ENCODE measurements at regions not wholly inside any gene's neighbourhood (a gene's known extent, or its start where the extent isn't known, plus 50 kb on each side); places are given as distances from the start of the nearest gene placed in this dataset.

DNA sequence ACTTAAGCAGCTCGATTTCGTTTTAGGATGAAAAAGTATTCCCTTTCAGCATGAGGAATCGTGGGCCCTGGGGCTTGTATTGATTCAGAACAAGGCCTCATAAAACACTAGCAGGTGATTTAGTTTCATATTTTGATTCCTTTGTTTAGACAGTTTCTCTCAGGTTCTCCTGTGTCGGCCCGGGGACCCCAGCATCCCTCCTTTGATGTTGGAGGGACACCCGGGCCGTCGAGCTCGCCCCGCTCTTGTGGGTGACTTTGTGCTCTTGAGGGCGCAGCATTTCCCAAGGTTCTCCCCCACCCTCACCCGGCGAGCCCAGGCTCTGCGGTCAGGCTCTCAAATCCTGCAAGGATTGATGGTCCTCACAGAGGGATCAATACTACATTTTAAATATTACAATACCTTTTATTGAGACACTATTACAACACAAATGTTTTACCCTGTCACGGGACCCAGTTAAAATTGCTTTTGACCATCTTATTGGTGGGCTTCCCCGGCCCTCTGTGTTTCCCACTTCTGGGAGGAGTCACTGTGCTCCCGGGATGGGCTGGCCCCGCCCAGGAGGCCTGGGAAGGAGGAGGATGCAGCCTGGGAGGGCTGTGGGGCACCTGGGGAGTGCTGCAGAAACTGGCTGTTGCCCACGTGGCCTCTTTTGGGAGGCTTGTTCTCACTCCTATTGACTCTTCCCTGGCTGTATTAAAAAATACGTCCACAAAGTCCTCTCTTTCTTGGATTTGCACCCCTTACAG, 222.6 kb downstream of the INSIG2 start:
- no peak overlapping the region for H3K4me3 ChIP-seq (ENCODE audit: low read length, poor library complexity, severe bottlenecking)
- TF ChIP-seq, protein P1, sequence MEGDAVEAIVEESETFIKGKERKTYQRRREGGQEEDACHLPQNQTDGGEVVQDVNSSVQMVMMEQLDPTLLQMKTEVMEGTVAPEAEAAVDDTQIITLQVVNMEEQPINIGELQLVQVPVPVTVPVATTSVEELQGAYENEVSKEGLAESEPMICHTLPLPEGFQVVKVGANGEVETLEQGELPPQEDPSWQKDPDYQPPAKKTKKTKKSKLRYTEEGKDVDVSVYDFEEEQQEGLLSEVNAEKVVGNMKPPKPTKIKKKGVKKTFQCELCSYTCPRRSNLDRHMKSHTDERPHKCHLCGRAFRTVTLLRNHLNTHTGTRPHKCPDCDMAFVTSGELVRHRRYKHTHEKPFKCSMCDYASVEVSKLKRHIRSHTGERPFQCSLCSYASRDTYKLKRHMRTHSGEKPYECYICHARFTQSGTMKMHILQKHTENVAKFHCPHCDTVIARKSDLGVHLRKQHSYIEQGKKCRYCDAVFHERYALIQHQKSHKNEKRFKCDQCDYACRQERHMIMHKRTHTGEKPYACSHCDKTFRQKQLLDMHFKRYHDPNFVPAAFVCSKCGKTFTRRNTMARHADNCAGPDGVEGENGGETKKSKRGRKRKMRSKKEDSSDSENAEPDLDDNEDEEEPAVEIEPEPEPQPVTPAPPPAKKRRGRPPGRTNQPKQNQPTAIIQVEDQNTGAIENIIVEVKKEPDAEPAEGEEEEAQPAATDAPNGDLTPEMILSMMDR (conservative IDR thresholded peaks at IDR 0.05; ENCODE audit: low read length) = no peak
- TF ChIP-seq EZH2phosphoT487 (IDR thresholded peaks at IDR 0.05; ENCODE audit: borderline replicate concordance) = no peak

DNA sequence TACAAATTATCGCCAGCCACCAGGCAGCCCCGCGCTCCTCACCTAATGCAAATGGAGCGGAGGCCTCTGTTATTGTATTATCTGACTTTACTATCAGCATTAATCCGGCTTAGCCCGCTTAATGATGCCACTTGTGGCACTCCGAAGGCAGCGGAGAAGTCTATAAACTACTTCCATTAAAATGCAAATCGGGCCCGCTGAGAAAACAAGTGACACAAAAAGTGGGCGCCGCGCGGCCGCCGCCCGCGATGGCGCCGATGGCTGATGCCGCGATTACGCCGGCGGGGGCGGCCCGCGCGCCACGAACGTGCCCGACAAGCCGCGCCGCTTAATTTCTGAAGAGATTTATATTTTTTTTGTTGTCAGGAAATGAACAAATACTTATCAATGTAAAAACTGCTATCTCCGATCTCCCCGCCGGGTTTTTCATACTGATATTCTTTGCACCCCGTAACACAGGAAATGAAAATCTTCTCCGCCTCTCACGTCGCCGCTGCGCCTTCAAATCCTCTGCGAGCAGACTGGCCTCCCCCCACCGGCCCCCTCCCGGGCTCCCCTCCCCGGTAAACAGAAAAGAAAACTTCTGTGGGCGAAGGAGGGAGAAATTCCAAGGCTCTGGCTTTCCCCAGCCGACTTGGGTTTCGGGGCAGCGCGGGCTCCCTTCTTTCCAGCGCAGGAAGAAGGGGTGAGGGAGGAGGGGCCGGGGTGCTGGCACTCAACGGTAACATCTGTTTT, 221.8 kb downstream of the INSIG2 start:
- Histone ChIP-seq H3K79me2 (ENCODE audit: insufficient read depth, low read length) (no peaks in the 10 kb centered on the region), H3K36me3 (ENCODE audit: insufficient read depth, low read length) (no peaks in the 10 kb centered on the region), H4K20me1 (ENCODE audit: insufficient read depth, low read length, poor library complexity, severe bottlenecking) (no peaks in the 10 kb centered on the region), H3K9me3 (ENCODE audit: insufficient read depth, low read depth, low read length) (no peaks in the 10 kb centered on the region), H3K9ac (ENCODE audit: low read depth, low read length, poor library complexity, severe bottlenecking) (no peak overlapping the region), H3F3A (ENCODE audit: low read depth) (no peaks in the 10 kb centered on the region), H2AFZ (ENCODE audit: low read length) (no peak overlapping the region), H3K27me3 (ENCODE audit: insufficient read depth, low read length, poor library complexity, severe bottlenecking) (no peaks in the 10 kb centered on the region), H3K4me1 (ENCODE audit: insufficient read depth, low read length, poor library complexity, severe bottlenecking) (no peaks in the 10 kb centered on the region), H3K4me3 (ENCODE audit: low read length, poor library complexity, severe bottlenecking) (no peak overlapping the region), H3K9me2 (replicated peaks; ENCODE audit: low read depth, low read length) (no peaks in the 10 kb centered on the region), H3K4me2 (ENCODE audit: low read depth, low read length, poor library complexity, severe bottlenecking) (no peak overlapping the region)
- no peak for TF ChIP-seq EZH2phosphoT487 (IDR thresholded peaks at IDR 0.05; ENCODE audit: borderline replicate concordance)
- TF ChIP-seq, protein P1 (conservative IDR thresholded peaks at IDR 0.05; ENCODE audit: low read length) = no peak

More for the DNA sequence above, 222.6 kb downstream of the INSIG2 start:
- Histone ChIP-seq H3F3A (ENCODE audit: low read depth) (no peaks in the 10 kb centered on the region), H3K4me1 (ENCODE audit: insufficient read depth, low read length, poor library complexity, severe bottlenecking) (no peaks in the 10 kb centered on the region), H3K4me2 (ENCODE audit: low read depth, low read length, poor library complexity, severe bottlenecking) (no peak overlapping the region), H3K9ac (ENCODE audit: low read depth, low read length, poor library complexity, severe bottlenecking) (no peak overlapping the region), H3K9me3 (ENCODE audit: insufficient read depth, low read depth, low read length) (no peaks in the 10 kb centered on the region), H3K79me2 (ENCODE audit: insufficient read depth, low read length) (no peaks in the 10 kb centered on the region), H3K27me3 (ENCODE audit: insufficient read depth, low read length, poor library complexity, severe bottlenecking) (no peaks in the 10 kb centered on the region), H3K9me2 (replicated peaks; ENCODE audit: low read depth, low read length) (no peaks in the 10 kb centered on the region), H3K36me3 (ENCODE audit: insufficient read depth, low read length) (no peaks in the 10 kb centered on the region), H4K20me1 (ENCODE audit: insufficient read depth, low read length, poor library complexity, severe bottlenecking) (no peaks in the 10 kb centered on the region), H2AFZ (ENCODE audit: low read length) (no peak overlapping the region)

DNA sequence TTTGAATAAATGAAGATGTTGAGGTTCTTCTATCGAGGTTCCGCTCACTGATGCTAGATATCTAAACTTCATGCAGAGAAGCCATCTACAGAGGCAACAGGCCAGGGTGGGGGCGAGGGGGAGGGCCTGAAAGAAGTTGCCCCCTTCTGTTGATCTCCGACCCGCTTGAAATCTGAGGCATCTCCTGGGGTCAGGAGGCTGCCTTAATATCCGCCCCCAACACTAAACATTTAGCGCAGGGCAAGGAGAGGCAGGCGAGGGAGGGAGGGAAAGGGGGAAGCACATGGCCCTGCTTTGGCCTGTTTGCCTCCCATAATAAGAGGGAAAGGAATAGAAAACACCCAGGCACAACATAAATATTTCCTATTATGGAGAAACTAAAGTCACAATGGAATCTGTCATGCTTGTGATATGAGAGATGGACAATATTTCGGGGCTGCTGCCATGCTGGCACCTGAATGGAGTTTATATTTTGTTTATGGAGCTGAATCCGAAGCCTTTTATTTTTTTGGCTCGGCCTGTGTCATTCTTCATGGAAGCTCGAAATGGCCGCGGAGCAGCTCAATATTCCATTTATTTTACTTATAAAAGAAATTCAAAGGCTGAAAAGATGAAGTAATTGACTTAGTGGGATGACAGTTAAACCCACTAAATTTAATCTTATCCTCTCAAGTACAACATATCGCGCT, 221.1 kb downstream of the INSIG2 start:
- H3K9ac ChIP-seq (ENCODE audit: low read depth, low read length, poor library complexity, severe bottlenecking) = no peak overlapping the region
- H3K4me3 ChIP-seq (ENCODE audit: low read length, poor library complexity, severe bottlenecking) = no peak overlapping the region
- H3K27me3 ChIP-seq (ENCODE audit: insufficient read depth, low read length, poor library complexity, severe bottlenecking) = no peaks in the 10 kb centered on the region
- no peaks in the 10 kb centered on the region for H3K79me2 ChIP-seq (ENCODE audit: insufficient read depth, low read length)
- no peaks in the 10 kb centered on the region for H3K9me3 ChIP-seq (ENCODE audit: insufficient read depth, low read depth, low read length)
- no peaks in the 10 kb centered on the region for H3K36me3 ChIP-seq (ENCODE audit: insufficient read depth, low read length)
- no peaks in the 10 kb centered on the region for H3F3A ChIP-seq (ENCODE audit: low read depth)
- H3K9me2 ChIP-seq (replicated peaks; ENCODE audit: low read depth, low read length) = no peaks in the 10 kb centered on the region
- no peak overlapping the region for H2AFZ ChIP-seq (ENCODE audit: low read length)
- no peaks in the 10 kb centered on the region for H4K20me1 ChIP-seq (ENCODE audit: insufficient read depth, low read length, poor library complexity, severe bottlenecking)
- no peaks in the 10 kb centered on the region for H3K4me1 ChIP-seq (ENCODE audit: insufficient read depth, low read length, poor library complexity, severe bottlenecking)
- H3K4me2 ChIP-seq (ENCODE audit: low read depth, low read length, poor library complexity, severe bottlenecking) = no peak overlapping the region
- TF ChIP-seq, protein P1 (conservative IDR thresholded peaks at IDR 0.05; ENCODE audit: low read length) = no peak
- no peak for TF ChIP-seq EZH2phosphoT487 (IDR thresholded peaks at IDR 0.05; ENCODE audit: borderline replicate concordance)
